H1 (cell line): ENCODE measurements at regions not wholly inside any gene's neighbourhood (a gene's known extent, or its start where the extent isn't known, plus 50 kb on each side); places are given as distances from the start of the nearest gene placed in this dataset.

Source experiments
- CTCF ChIA-PET: fragments of 300-600 bp; sonication (Branson Sonifier 250); formaldehyde crosslinking; loops from one replicate; lab custom pipeline; 2021; ENCODE audit not compliant: partially characterized antibody; lab: Charles Lee
- POLR2A ChIA-PET: fragments of 300-600 bp; sonication (Branson Sonifier 250); formaldehyde crosslinking; loops from one replicate; lab custom pipeline; 2021; ENCODE audit warnings: inconsistent platforms; ENCODE audit not compliant: partially characterized antibody; lab: Charles Lee
- DNase-seq, 2 experiments: peaks; one replicate each; pipeline versions ENCODE4 v3.0.0 to v3.0.0-alpha.2; 2010 to 2022; ENCODE audit warnings: low spot score in 2 of 2, low read depth in 1 of 2, mixed read lengths in 1 of 2
- FAIRE-seq: peaks from 2 replicates; lab custom pipeline; 2011; peaks lifted over from hg19 to GRCh38; lab: Jason Lieb, UNC
- H2AFZ ChIP-seq: 2 replicates; pipeline ENCODE4 v1.8.1; 2012; ENCODE audit warnings: low read length, inconsistent platforms
- H2AK5ac ChIP-seq: 2 replicates; pipeline ENCODE4 v1.6.1; 2013; ENCODE audit warnings: low read depth, low read length
- H2BK120ac ChIP-seq: replicated peaks from 2 replicates; pipeline ENCODE3; 2013; ENCODE audit warnings: low read depth, low read length, inconsistent platforms
- H2BK12ac ChIP-seq: 2 replicates; pipeline ENCODE4 v1.6.1; 2013; ENCODE audit warnings: low read depth, low read length
- H2BK15ac ChIP-seq: 2 replicates; pipeline ENCODE4 v1.6.1; 2013; ENCODE audit warnings: low read length
- H2BK20ac ChIP-seq: 2 replicates; pipeline ENCODE4 v1.6.1; 2013; ENCODE audit warnings: low read length
- H2BK5ac ChIP-seq: 2 replicates; pipeline ENCODE4 v1.6.1; 2013; ENCODE audit warnings: low read depth, low read length
- H3K14ac ChIP-seq: 2 replicates; pipeline ENCODE4 v1.6.1; 2013; ENCODE audit warnings: inconsistent platforms; ENCODE audit not compliant: insufficient read length
- H3K18ac ChIP-seq: 2 replicates; pipeline ENCODE4 v1.6.1; 2013; ENCODE audit warnings: low read length; ENCODE audit errors: extremely low read depth
- H3K23ac ChIP-seq: 2 replicates; pipeline ENCODE4 v1.6.1; 2013; ENCODE audit warnings: inconsistent platforms; ENCODE audit not compliant: insufficient read length
- H3K23me2 ChIP-seq: 2 replicates; pipeline ENCODE4 v1.6.1; 2013; ENCODE audit warnings: low read depth, low read length
- H3K27ac ChIP-seq: 2 replicates; pipeline ENCODE4 v1.6.1; 2011; ENCODE audit warnings: low read depth, low read length, inconsistent platforms
- H3K27me3 ChIP-seq, 4 experiments: replicated peaks in 1 of 4; 1 replicate in 1 of 4; 2 replicates in 3 of 4; pipeline versions ENCODE4 v1.6.1 to v1.8.1; 2011 to 2013; ENCODE audit warnings: low read length in 3 of 4, mild to moderate bottlenecking in 3 of 4, inconsistent platforms in 2 of 4, mixed read lengths in 2 of 4, moderate library complexity in 1 of 4; ENCODE audit not compliant: control insufficient read depth in 3 of 4, insufficient read depth in 3 of 4; ENCODE audit errors: extremely low read depth in 1 of 4
- H3K36me3 ChIP-seq, 4 experiments: 2 replicates each; pipeline versions ENCODE4 v1.6.1 to v1.8.1; 2011 to 2013; ENCODE audit warnings: mild to moderate bottlenecking in 4 of 4, low read length in 3 of 4, moderate library complexity in 2 of 4, control low read depth in 1 of 4, inconsistent platforms in 1 of 4; ENCODE audit not compliant: insufficient read depth in 4 of 4, control insufficient read depth in 2 of 4
- H3K4ac ChIP-seq: replicated peaks from 2 replicates; pipeline ENCODE3; 2013; ENCODE audit warnings: low read length, low read depth, mixed read lengths, inconsistent platforms; ENCODE audit not compliant: insufficient read length
- H3K4me1 ChIP-seq, 4 experiments: replicated peaks in 1 of 4; 1 replicate in 1 of 4; 2 replicates in 3 of 4; pipeline versions ENCODE4 v1.6.1 to v1.8.1; 2011 to 2013; ENCODE audit warnings: low read length in 3 of 4, inconsistent platforms in 2 of 4, mixed read lengths in 1 of 4; ENCODE audit not compliant: insufficient read depth in 4 of 4, control insufficient read depth in 3 of 4
- H3K4me2 ChIP-seq, 2 experiments: 2 replicates each; pipeline versions ENCODE4 v1.6.1 to v1.8.1; 2011 to 2013; ENCODE audit warnings: low read depth in 2 of 2, low read length in 2 of 2, control low read depth in 1 of 2, inconsistent platforms in 1 of 2, mild to moderate bottlenecking in 1 of 2; ENCODE audit not compliant: insufficient read depth in 1 of 2
- H3K4me3 ChIP-seq, 4 experiments: fragments of 200-600, 300-600 bp in 1 of 4; sonication (generic), shearing (Covaris generic), sonication (Bioruptor Twin) in 1 of 4; 2 replicates each; pipeline versions ENCODE4 v1.5.1 to v1.8.1; 2011 to 2016; ENCODE audit warnings: low read length in 4 of 4, low read depth in 3 of 4, control low read depth in 2 of 4, inconsistent platforms in 2 of 4, mild to moderate bottlenecking in 2 of 4, mixed read lengths in 1 of 4, moderate library complexity in 1 of 4; ENCODE audit not compliant: insufficient read depth in 2 of 4; ENCODE audit errors: extremely low read depth in 1 of 4
- H3K56ac ChIP-seq: replicated peaks from 2 replicates; pipeline ENCODE3; 2013; ENCODE audit warnings: low read depth, mild to moderate bottlenecking, mixed read lengths, low read length, inconsistent platforms; ENCODE audit not compliant: insufficient read length
- H3K79me1 ChIP-seq: 2 replicates; pipeline ENCODE4 v1.6.1; 2013; ENCODE audit warnings: low read depth, low read length, control low read depth
- H3K79me2 ChIP-seq, 2 experiments: 2 replicates each; pipeline versions ENCODE4 v1.6.1 to v1.8.1; 2012 to 2013; ENCODE audit warnings: low read length in 2 of 2, mild to moderate bottlenecking in 2 of 2, inconsistent platforms in 1 of 2; ENCODE audit not compliant: insufficient read depth in 2 of 2, control insufficient read depth in 1 of 2
- H3K9ac ChIP-seq, 4 experiments: replicated peaks in 1 of 4; 1 replicate in 1 of 4; 2 replicates in 3 of 4; pipeline versions ENCODE4 v1.6.1 to v1.8.1; 2011 to 2013; ENCODE audit warnings: low read depth in 3 of 4, low read length in 3 of 4, control low read depth in 2 of 4, mild to moderate bottlenecking in 2 of 4, moderate library complexity in 2 of 4, inconsistent platforms in 1 of 4; ENCODE audit errors: extremely low read depth in 1 of 4
- H3K9me3 ChIP-seq, 2 experiments: 2 replicates each; pipeline versions ENCODE4 v1.6.1 to v1.8.1; 2012 to 2013; ENCODE audit warnings: mild to moderate bottlenecking in 2 of 2, moderate library complexity in 2 of 2, control low read depth in 1 of 2, inconsistent platforms in 1 of 2, low read depth in 1 of 2, low read length in 1 of 2, mixed read lengths in 1 of 2; ENCODE audit not compliant: insufficient read depth in 2 of 2
- H4K20me1 ChIP-seq, 2 experiments: replicated peaks in 1 of 2; 2 replicates each; pipeline versions ENCODE3 to v1.8.1; 2011 to 2013; ENCODE audit warnings: inconsistent platforms in 2 of 2, low read length in 2 of 2, mild to moderate bottlenecking in 1 of 2; ENCODE audit not compliant: insufficient read depth in 2 of 2, control insufficient read depth in 1 of 2
- H4K5ac ChIP-seq: 2 replicates; pipeline ENCODE4 v1.6.1; 2013; ENCODE audit warnings: low read length, low read depth, mixed read lengths, inconsistent platforms; ENCODE audit not compliant: insufficient read length
- H4K8ac ChIP-seq: 2 replicates; pipeline ENCODE4 v1.8.0; 2013; ENCODE audit warnings: mild to moderate bottlenecking, moderate library complexity, low read length, inconsistent platforms; ENCODE audit not compliant: insufficient read depth; ENCODE audit errors: extremely low read depth
- H4K91ac ChIP-seq: replicated peaks from 2 replicates; pipeline ENCODE3; 2013; ENCODE audit warnings: low read length, mixed read lengths, inconsistent platforms; ENCODE audit not compliant: insufficient read length
- BCL11A ChIP-seq, 2 experiments: IDR thresholded peaks; one replicate each; pipeline ENCODE4 v1.6.1; 2011; ENCODE audit warnings: low read depth in 2 of 2, low read length in 2 of 2, mild to moderate bottlenecking in 2 of 2
- KDM5A ChIP-seq: fragments of 200-600 bp; IDR thresholded peaks from 2 replicates; pipeline ENCODE4 v1.7.1; 2012; ENCODE audit warnings: mild to moderate bottlenecking, low read length, inconsistent platforms, mixed read lengths
- RAD21 ChIP-seq, 2 experiments: IDR thresholded peaks in 1 of 2; conservative IDR thresholded peaks in 1 of 2; 2 replicates each; pipeline ENCODE4 v1.6.1; 2011; ENCODE audit warnings: low read depth in 2 of 2, low read length in 2 of 2, improper control_type of control experiment in 1 of 2, inconsistent platforms in 1 of 2, mild to moderate bottlenecking in 1 of 2, moderate library complexity in 1 of 2
- WGBS, 2 experiments: shearing (Covaris generic) in 1 of 2; methylation state at CpG; one replicate each; pipeline versions ENCODE4 v1.1.6 to v1.1.7; 2013 to 2015; ENCODE audit warnings: low lambda C conversion rate in 2 of 2, mixed read lengths in 2 of 2, inconsistent platforms in 1 of 2, low coverage in 1 of 2, missing lambda C conversion rate in 1 of 2; ENCODE audit not compliant: insufficient replicate concordance in 2 of 2, insufficient coverage in 1 of 2, insufficient read length in 1 of 2; ENCODE audit errors: extremely low coverage in 1 of 2, missing lambda C conversion rate in 1 of 2; 5-methylcytosine and 5-hydroxymethylcytosine counted together

- H3K23me2 ChIP-seq = no peaks in the 10 kb centered on the region
- no peaks in the 10 kb centered on the region for H3K4me1 ChIP-seq
These were observed 274.8 kb upstream of the CNTN4 start for GRCh38 chr3:1823867-1824266.

More at GRCh38 chr3:1823867-1824266, 274.8 kb upstream of the CNTN4 start:
- Histone ChIP-seq H3K56ac (no peak overlapping the region), H3K79me1 (no peaks in the 10 kb centered on the region), H2BK20ac (no peak overlapping the region), H2BK120ac (no peak overlapping the region), H2BK15ac (no peak overlapping the region), H4K91ac (no peak overlapping the region), H2AK5ac (no peak overlapping the region), H4K5ac (no peak overlapping the region), H3K9ac (no peak overlapping the region), H3K4ac (no peak overlapping the region), H3K9me3 (no peaks in the 10 kb centered on the region), H3K27ac (no peak overlapping the region), H4K8ac (no peak overlapping the region), H2AFZ (no peak overlapping the region), H3K27me3 (peaks cover 0 to 2% (median 0%) of the 10 kb centered on the region in 4 experiments; a peak in 1 of 7 replicates), H2BK5ac (no peak overlapping the region), H3K4me3 (no peak overlapping the region), H4K20me1 (no peaks in the 10 kb centered on the region), H3K79me2 (no peaks in the 10 kb centered on the region), H3K23ac (no peak overlapping the region), H2BK12ac (no peak overlapping the region), H3K14ac (no peak overlapping the region), H3K18ac (no peak overlapping the region), H3K36me3 (no peaks in the 10 kb centered on the region)
- DNase-seq = no peak
- no peak for FAIRE-seq
- CTCF ChIA-PET = no interaction called here
- TF ChIP-seq RAD21 (IDR thresholded peaks at IDR 0.05 in 1 of 2, conservative IDR thresholded peaks at IDR 0.05 in 1 of 2; ENCODE audit: low read depth in 2 of 2, low read length in 2 of 2) = no peak
- TF ChIP-seq BCL11A (IDR thresholded peaks at IDR 0.05; ENCODE audit: low read depth in 2 of 2, low read length in 2 of 2) = no peak
- TF ChIP-seq KDM5A = no peak
- TF ChIP-seq, all 59 proteins: peak for 0
- POLR2A ChIA-PET = no interaction called here
- 85% methylated on average over 5 of the region's 5 CpGs; no CpG with 5 or more reads in 1 of the 2 experiments for WGBS, 2 experiments
- H3K4me2 ChIP-seq = no peak overlapping the region
